Lower leg skin (tissue), 4 donors: ENCODE measurements at regions not wholly inside any gene's neighbourhood (a gene's known extent, or its start where the extent isn't known, plus 50 kb on each side); places are given as distances from the start of the nearest gene placed in this dataset.

Source experiments
- DNase-seq, 2 donors: peaks; one replicate each; pipeline ENCODE4 v3.0.0-alpha.2; 2019; ENCODE audit warnings: low spot score in 2 of 2
- H3K4me3 ChIP-seq: fragments of 200-600 bp; sonication (generic); 2 replicates; pipeline ENCODE4 v1.5.1; 2017; ENCODE audit warnings: mild to moderate bottlenecking, low read depth; ENCODE audit not compliant: poor library complexity, severe bottlenecking
- POLR2A ChIP-seq, 2 donors: fragments of 450-650 bp; IDR thresholded peaks; one replicate each; pipeline ENCODE4 v1.6.1; 2016 to 2017; ENCODE audit warnings: antibody characterized with exemption in 2 of 2, mild to moderate bottlenecking in 1 of 2, moderate library complexity in 1 of 2
- WGBS, 2 donors: methylation state at CpG; one replicate each; pipeline ENCODE4 v1.1.5; 2018; 5-methylcytosine and 5-hydroxymethylcytosine counted together
- intact Hi-C: fragments of 100-400 bp; cut with DNase I; formaldehyde crosslinking; loops from one replicate; pipeline ENCODE4 v1.15.0; 2023; ENCODE audit warnings: low total_unique reads
- TF ChIP-seq, protein P1 (sequence below), 3 donors: fragments of 450-650 bp; IDR thresholded peaks; one replicate each; pipeline ENCODE4 v1.5.1; 2016; ENCODE audit warnings: antibody characterized with exemption in 3 of 3, mild to moderate bottlenecking in 3 of 3, moderate library complexity in 2 of 3

DNA sequence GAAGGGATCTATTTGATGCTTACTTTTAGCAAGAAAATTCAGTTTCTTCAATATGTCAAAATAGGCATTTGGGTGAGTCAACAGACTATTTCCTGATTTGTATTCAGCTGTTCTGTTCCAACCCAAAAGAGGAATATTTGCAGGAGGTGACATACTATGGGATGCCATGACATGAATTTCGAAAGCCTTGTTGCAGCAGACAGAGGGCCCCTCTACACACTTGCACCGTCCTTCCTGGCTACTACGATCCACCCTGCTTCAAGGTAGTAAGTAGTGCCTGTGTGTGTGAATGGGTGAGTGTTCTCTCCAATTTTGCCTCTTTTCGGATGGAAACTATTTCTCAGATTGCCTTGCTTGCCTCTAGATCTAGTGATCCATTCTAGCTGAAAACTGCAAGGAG lies 413.0 kb upstream of the ADARB2 start:
- TF ChIP-seq POLR2A (IDR thresholded peaks at IDR 0.05), result no peak
- TF ChIP-seq, protein P1, sequence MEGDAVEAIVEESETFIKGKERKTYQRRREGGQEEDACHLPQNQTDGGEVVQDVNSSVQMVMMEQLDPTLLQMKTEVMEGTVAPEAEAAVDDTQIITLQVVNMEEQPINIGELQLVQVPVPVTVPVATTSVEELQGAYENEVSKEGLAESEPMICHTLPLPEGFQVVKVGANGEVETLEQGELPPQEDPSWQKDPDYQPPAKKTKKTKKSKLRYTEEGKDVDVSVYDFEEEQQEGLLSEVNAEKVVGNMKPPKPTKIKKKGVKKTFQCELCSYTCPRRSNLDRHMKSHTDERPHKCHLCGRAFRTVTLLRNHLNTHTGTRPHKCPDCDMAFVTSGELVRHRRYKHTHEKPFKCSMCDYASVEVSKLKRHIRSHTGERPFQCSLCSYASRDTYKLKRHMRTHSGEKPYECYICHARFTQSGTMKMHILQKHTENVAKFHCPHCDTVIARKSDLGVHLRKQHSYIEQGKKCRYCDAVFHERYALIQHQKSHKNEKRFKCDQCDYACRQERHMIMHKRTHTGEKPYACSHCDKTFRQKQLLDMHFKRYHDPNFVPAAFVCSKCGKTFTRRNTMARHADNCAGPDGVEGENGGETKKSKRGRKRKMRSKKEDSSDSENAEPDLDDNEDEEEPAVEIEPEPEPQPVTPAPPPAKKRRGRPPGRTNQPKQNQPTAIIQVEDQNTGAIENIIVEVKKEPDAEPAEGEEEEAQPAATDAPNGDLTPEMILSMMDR (IDR thresholded peaks at IDR 0.05), result no peak
- intact Hi-C loops, result no loop called here
- no peak for DNase-seq
- no peak overlapping the region for H3K4me3 ChIP-seq
- WGBS, 2 donors, result 84 to 94% methylated on average over 4 of the region's 4 CpGs

DNA sequence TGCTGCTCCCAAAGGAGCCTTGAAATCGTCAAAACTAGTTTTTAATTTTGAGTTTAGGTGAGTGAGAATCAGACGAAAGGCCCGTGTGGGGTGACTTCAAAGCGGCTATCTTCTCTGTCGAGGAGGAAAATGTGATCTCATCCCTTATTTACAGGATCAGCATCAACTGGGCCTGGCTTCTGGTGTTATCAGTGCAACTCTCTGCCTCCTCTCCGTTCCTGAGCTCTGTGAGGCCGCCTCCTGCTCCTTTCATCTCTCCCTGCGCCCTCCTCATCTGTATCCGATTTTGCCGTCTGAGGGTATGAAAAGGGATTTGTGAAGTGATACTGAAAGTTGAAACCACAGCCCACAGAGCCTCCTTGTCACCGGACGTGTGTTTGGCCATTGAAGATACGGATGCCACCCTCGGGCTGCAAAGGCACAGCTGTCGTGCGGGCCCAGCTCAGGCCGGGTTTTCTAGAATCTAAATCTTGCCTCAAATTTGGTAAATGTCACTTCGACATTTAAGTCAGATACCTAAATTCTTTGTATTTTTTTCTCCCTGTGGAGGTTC lies 408.7 kb upstream of the ADARB2 start:
- no peak for DNase-seq

DNA sequence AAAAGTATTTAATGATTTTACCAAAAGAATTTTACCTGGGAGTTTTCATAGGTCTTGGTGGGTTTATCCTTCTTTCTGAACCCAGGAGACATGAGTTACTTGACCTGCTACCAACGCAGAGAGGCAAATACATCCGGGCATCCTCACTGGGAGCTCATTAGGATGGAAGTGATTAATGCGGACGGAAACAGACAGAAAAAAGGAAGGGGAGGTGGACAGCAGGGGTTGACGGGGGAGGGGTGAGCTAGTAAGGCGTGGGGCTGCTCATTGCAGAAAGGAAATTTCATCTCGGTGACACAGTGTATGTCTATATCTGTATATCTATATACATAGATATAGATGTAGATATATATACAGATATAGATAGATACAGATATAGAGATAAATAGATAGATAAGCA lies 408.2 kb upstream of the ADARB2 start:
- intact Hi-C loops, result no loop called here
- WGBS, 2 donors, result 65% methylated on average over 7 of the region's 7 CpGs
- no peak for DNase-seq

More for the DNA sequence above, 408.7 kb upstream of the ADARB2 start:
- H3K4me3 ChIP-seq, result no peak overlapping the region
- TF ChIP-seq, protein P1 (IDR thresholded peaks at IDR 0.05), result no peak
- no peak for TF ChIP-seq POLR2A (IDR thresholded peaks at IDR 0.05)
- intact Hi-C loops, result no loop called here
- 60% methylated on average over 18 of the region's 18 CpGs for WGBS, 2 donors

DNA sequence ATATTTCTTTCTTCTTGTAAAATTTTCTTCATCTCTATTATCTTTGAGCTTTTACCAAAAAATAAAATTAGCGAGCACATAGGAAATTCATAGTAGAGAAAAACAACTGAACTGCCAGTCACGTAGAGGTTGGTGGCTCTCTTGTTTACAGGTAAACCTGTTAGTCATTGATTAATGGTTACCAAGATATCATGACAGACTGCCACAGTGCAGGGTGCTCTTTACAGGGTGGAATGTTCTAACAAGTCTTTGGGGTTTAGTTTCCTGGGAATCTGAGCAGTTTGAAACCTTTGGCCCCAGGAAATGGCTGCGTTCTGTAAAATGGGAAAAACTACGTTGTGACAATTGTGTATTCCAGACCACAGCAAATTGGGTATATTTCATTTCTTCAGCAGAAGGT lies 407.3 kb upstream of the ADARB2 start:
- no peak overlapping the region for H3K4me3 ChIP-seq
- no peak for DNase-seq
- intact Hi-C loops, result no loop called here
- TF ChIP-seq POLR2A (IDR thresholded peaks at IDR 0.05), result no peak
- TF ChIP-seq, protein P1 (IDR thresholded peaks at IDR 0.05), result no peak
- 54 to 68% methylated on average over 4 of the region's 4 CpGs for WGBS, 2 donors

More for the DNA sequence above, 408.2 kb upstream of the ADARB2 start:
- no peak overlapping the region for H3K4me3 ChIP-seq
- TF ChIP-seq, protein P1 (IDR thresholded peaks at IDR 0.05), result no peak
- no peak for TF ChIP-seq POLR2A (IDR thresholded peaks at IDR 0.05)

DNA sequence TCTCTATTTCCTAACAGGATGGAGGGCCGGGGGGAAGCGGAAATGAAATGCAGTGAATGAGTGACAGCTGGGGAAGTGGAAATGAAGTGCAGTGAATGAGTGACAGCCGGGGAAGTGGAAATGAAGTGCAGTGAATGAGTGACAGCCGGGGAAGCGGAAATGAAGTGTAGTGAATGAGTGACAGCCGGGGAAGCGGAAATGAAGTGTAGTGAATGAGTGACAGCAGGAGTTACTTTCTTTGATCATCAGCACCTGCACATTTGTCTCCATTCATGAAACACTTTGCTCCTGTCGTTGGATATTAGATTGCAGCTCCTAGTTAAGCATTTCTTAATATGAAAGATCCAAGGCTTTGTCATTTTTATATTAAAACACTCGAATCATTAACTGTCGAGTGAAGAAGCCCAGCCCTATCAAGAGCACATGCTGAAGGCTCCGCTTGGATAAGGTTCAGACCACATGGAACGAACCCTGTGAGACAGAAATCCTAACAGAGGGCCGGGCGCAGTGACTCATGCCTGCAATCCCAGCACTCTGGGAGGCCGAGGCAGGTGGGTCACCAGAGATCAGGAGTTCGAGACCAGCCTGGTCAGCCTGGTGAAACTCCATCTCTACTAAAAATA lies 406.0 kb upstream of the ADARB2 start:
- 73 to 76% methylated on average over 16 of the region's 16 CpGs for WGBS, 2 donors
- no peak for TF ChIP-seq POLR2A (IDR thresholded peaks at IDR 0.05)
- TF ChIP-seq, protein P1 (IDR thresholded peaks at IDR 0.05), result no peak
- no peak overlapping the region for H3K4me3 ChIP-seq
- intact Hi-C loops, result no loop called here
- no peak for DNase-seq

DNA sequence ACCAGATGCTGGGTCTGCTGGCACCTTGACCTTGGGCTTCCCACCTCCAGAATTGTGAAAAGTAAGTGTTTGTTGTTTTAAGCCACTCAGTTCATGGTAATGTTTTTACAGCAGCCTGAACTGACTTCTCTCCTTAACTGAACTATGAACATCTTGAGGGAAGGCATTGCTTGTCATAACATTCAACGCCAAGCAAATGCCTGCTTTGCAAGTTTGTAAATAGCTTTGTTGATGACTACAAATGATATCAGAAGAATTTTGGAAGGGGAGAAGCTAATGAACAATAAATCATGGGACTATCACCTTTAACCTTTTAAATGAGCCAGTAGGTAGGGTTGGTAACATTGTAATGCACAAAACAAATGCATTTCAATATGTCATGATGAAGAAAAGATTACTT lies 402.4 kb upstream of the ADARB2 start:
- intact Hi-C loops, result no loop called here
- no peak overlapping the region for H3K4me3 ChIP-seq
- no peak for DNase-seq
- TF ChIP-seq POLR2A (IDR thresholded peaks at IDR 0.05), result no peak
- TF ChIP-seq, protein P1 (IDR thresholded peaks at IDR 0.05), result no peak
- WGBS, 2 donors, result 63 to 74% methylated on average over 1 of the region's 1 CpG
